Neural cell (in vitro differentiated cells): ENCODE measurements at regions not wholly inside any gene's neighbourhood (a gene's known extent, or its start where the extent isn't known, plus 50 kb on each side); places are given as distances from the start of the nearest gene placed in this dataset.
"Not testable (repeated sequence)": the region's sequence is repeated elsewhere in the genome, so short reads cannot be mapped to it uniquely, and the experiment has no call there.

Experiments used
- H2AFZ ChIP-seq: fragments of 200-600, 300-800 bp; sonication (generic), shearing (Covaris generic); 2 replicates; pipeline ENCODE4 v1.6.0; 2014; ENCODE audit warnings: low read depth, mild to moderate bottlenecking, antibody characterized with exemption, low read length, moderate library complexity
- H3F3A ChIP-seq: fragments of 200-600 bp; shearing (Covaris generic); 2 replicates; pipeline ENCODE4 v1.6.1; 2016; ENCODE audit warnings: mild to moderate bottlenecking, moderate library complexity, mixed read lengths, antibody characterized with exemption, low read length; ENCODE audit not compliant: insufficient read depth, poor library complexity, severe bottlenecking
- H3K27ac ChIP-seq: fragments of 200-600, 300-800 bp; sonication (generic), shearing (Covaris generic); 2 replicates; pipeline ENCODE4 v1.5.1; 2014; ENCODE audit warnings: mild to moderate bottlenecking, low read length, moderate library complexity
- H3K27me3 ChIP-seq: fragments of 300-800, 200-600 bp; sonication (generic), shearing (Covaris generic); 2 replicates; pipeline ENCODE4 v1.6.0; 2014; ENCODE audit warnings: mild to moderate bottlenecking, low read depth, low read length, moderate library complexity; ENCODE audit not compliant: insufficient read depth
- H3K36me3 ChIP-seq: fragments of 300-800, 200-600 bp; sonication (generic), shearing (Covaris generic); 2 replicates; pipeline ENCODE4 v1.5.1; 2014; ENCODE audit warnings: mild to moderate bottlenecking, antibody characterized with exemption, low read length, moderate library complexity; ENCODE audit not compliant: insufficient read depth
- H3K4me2 ChIP-seq: fragments of 300-800, 200-600 bp; sonication (generic), shearing (Covaris generic); 2 replicates; pipeline ENCODE4 v1.6.0; 2014; ENCODE audit warnings: mild to moderate bottlenecking, low read length
- H3K4me3 ChIP-seq: fragments of 300-800, 200-600 bp; sonication (generic), shearing (Covaris generic); 2 replicates; pipeline ENCODE4 v1.5.1; 2014; ENCODE audit warnings: mild to moderate bottlenecking, low read length, moderate library complexity
- H3K79me2 ChIP-seq: fragments of 200-600 bp; shearing (Covaris generic); replicated peaks from 2 replicates; pipeline ENCODE4 v1.6.0; 2014; ENCODE audit warnings: mild to moderate bottlenecking, low read length, moderate library complexity; ENCODE audit not compliant: insufficient read depth
- H3K9ac ChIP-seq: fragments of 300-800, 200-600 bp; sonication (generic), shearing (Covaris generic); 2 replicates; pipeline ENCODE4 v1.6.1; 2016; ENCODE audit warnings: mild to moderate bottlenecking, low read length, mixed read lengths
- H3K9me2 ChIP-seq: fragments of 200-600 bp; shearing (Covaris generic); 2 replicates; pipeline ENCODE4 v1.6.1; 2016; ENCODE audit warnings: mild to moderate bottlenecking, low read length, mixed read lengths; ENCODE audit not compliant: insufficient read depth
- H3K9me3 ChIP-seq: fragments of 200-600, 300-800 bp; sonication (generic), shearing (Covaris generic); 2 replicates; pipeline ENCODE4 v1.6.1; 2016; ENCODE audit warnings: mild to moderate bottlenecking, mixed run types, low read length, moderate library complexity, mixed read lengths
- H4K20me1 ChIP-seq: fragments of 200-600 bp; shearing (Covaris generic); 2 replicates; pipeline ENCODE4 v1.6.1; 2016; ENCODE audit warnings: mild to moderate bottlenecking, mixed run types; ENCODE audit not compliant: insufficient read depth
- EP300 ChIP-seq: fragments of 450-650 bp; conservative IDR thresholded peaks from 2 replicates; pipeline ENCODE4 v1.6.1; 2014; ENCODE audit warnings: antibody characterized with exemption, mild to moderate bottlenecking, moderate library complexity; ENCODE audit not compliant: poor library complexity, severe bottlenecking
- EZH2 ChIP-seq: fragments of 200-600, 300-800 bp; shearing (Covaris generic), sonication (generic); IDR thresholded peaks from 2 replicates; pipeline ENCODE4 v1.6.1; 2014; ENCODE audit warnings: antibody characterized with exemption, low read length, borderline replicate concordance, mild to moderate bottlenecking; ENCODE audit not compliant: insufficient read depth, poor library complexity, severe bottlenecking
- MXI1 ChIP-seq: fragments of 450-650 bp; conservative IDR thresholded peaks from 2 replicates; pipeline ENCODE4 v1.6.1; 2014; ENCODE audit warnings: antibody characterized with exemption, mild to moderate bottlenecking; ENCODE audit not compliant: poor library complexity, severe bottlenecking
- POLR2AphosphoS5 ChIP-seq: IDR thresholded peaks from 2 replicates; pipeline ENCODE4 v1.6.1; 2012
- RAD21 ChIP-seq: fragments of 450-650 bp; conservative IDR thresholded peaks from 2 replicates; pipeline ENCODE4 v1.6.1; 2014; ENCODE audit warnings: antibody characterized with exemption, mild to moderate bottlenecking, moderate library complexity
- SMC3 ChIP-seq: fragments of 450-650 bp; conservative IDR thresholded peaks from 2 replicates; pipeline ENCODE4 v1.6.1; 2014; ENCODE audit warnings: antibody characterized with exemption, mild to moderate bottlenecking, moderate library complexity; ENCODE audit not compliant: poor library complexity
- TAF1 ChIP-seq: IDR thresholded peaks from 2 replicates; pipeline ENCODE4 v1.6.1; 2012; ENCODE audit warnings: low read depth
- TF ChIP-seq, protein P1 (sequence below): fragments of 450-650 bp; IDR thresholded peaks from 2 replicates; pipeline ENCODE4 v1.5.1; 2014; ENCODE audit warnings: antibody characterized with exemption, mild to moderate bottlenecking, moderate library complexity; ENCODE audit not compliant: poor library complexity, severe bottlenecking
- TF ChIP-seq, protein P2 (sequence below): IDR thresholded peaks from 2 replicates; pipeline ENCODE4 v1.6.1; 2012; ENCODE audit warnings: borderline replicate concordance

DNA sequence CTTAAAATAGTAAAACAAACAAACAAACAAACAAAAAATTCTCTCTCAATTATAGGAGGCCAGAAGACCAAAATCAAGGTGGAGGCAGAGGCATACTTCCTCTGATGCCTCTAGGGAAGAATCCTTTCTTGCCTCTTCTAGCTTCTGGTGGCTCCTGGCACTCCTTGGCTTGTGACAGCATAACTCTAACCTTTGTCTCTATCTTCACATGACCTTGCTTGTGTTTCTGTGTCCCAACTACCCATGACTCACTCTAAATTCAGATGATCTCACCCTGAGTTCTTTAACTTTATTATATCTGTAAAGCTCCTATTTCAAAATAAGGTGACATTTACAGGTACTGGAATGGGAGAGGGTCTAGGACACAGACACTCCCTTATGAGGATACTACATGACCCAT, 88.3 kb upstream of the ANTXRL start:
- H3K4me2 ChIP-seq: no peak overlapping the region
- no peaks in the 10 kb centered on the region for H3F3A ChIP-seq
- no peaks in the 10 kb centered on the region for H3K79me2 ChIP-seq
- H3K36me3 ChIP-seq: no peaks in the 10 kb centered on the region
- H3K27me3 ChIP-seq: no peaks in the 10 kb centered on the region
- no peak overlapping the region for H2AFZ ChIP-seq
- no peak overlapping the region for H3K4me3 ChIP-seq
- TF ChIP-seq POLR2AphosphoS5: no peak
- no peak overlapping the region for H3K9ac ChIP-seq
- no peak overlapping the region for H3K27ac ChIP-seq
- no peaks in the 10 kb centered on the region for H4K20me1 ChIP-seq
- no peaks in the 10 kb centered on the region for H3K9me3 ChIP-seq
- H3K9me2 ChIP-seq: no peaks in the 10 kb centered on the region

DNA sequence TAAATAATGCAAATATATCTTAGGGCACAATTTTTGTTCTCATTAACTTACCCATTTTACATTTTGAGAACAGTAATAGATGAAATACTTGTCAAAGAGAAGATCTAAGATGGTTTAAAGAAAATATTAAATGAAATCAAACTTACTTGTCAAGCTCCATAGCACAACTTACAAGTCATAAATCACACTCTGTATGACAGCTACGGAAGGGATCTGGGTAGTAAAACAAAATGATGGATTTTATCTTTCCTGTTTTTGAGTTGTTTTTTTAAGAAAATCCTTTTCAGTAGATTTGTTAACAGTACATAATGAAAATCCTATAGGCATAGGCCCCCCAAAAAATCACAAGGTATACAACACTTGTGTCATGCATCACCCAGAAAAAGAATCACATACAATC, 84.4 kb upstream of the ANTXRL start:
- not testable (repeated sequence) for H3K9me3 ChIP-seq, H3K4me2 ChIP-seq, H3K27me3 ChIP-seq, H4K20me1 ChIP-seq, H3K9me2 ChIP-seq, H3F3A ChIP-seq, H3K36me3 ChIP-seq, H3K4me3 ChIP-seq, H2AFZ ChIP-seq, H3K79me2 ChIP-seq, H3K9ac ChIP-seq, H3K27ac ChIP-seq

DNA sequence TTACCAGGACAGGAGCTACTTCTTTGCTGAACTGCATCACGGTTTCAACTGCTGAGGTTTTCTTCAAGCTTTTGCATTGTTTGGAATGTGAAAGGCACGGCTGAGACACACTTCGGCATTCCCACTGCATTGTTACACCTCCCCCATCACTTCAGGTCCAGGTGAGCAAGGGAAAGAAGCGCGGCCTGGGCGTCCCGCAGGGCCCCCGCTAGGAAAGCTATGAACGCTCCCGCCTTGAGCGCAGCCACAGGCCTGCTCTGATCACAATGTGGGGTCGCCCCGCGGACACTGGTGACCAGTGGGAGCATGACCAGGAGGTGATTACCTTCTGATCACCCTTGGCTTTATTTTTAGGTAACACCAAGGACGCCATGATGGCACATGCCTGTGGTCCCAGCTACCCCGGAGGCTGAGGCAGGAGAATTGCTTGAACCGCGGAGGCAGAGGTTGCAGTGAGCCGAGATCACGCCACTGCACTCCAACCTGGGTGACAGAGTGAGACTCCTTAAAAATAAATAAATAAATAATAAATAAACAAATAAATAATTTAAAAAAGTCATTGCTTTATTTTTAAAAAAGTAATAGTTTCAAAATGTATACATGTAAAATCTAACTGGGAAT, 82.2 kb upstream of the ANTXRL start:
- not testable (repeated sequence) for H3F3A ChIP-seq, H3K36me3 ChIP-seq, H2AFZ ChIP-seq, H3K27ac ChIP-seq, H3K4me2 ChIP-seq, H3K9me2 ChIP-seq, H3K9ac ChIP-seq, H3K27me3 ChIP-seq, H4K20me1 ChIP-seq, H3K4me3 ChIP-seq, H3K9me3 ChIP-seq, H3K79me2 ChIP-seq

DNA sequence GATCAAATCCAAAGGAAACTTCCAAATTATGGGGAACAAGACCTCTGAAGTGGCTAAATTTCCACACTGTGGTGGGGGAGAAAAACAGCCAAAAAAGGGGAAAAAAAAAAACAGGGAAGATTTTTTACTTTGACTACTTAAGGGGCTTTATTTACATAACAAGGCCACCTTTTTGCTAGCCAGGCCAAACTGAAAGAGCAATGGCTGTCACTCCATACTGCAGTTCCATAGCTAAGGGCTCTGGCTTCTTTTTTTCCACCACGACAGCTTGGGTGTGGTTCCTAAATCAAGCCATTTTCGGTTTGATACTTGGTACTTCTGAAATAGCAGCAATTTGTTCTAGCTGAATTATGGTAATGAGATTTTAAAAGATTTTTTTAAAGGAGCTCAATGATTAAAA, 76.4 kb upstream of the ANTXRL start:
- not testable (repeated sequence) for H3K27me3 ChIP-seq, H3K9ac ChIP-seq, H3K27ac ChIP-seq, H3K36me3 ChIP-seq, H2AFZ ChIP-seq, H3K9me2 ChIP-seq, H3K9me3 ChIP-seq, H3K4me2 ChIP-seq, H3K4me3 ChIP-seq, H3F3A ChIP-seq, H4K20me1 ChIP-seq, H3K79me2 ChIP-seq

DNA sequence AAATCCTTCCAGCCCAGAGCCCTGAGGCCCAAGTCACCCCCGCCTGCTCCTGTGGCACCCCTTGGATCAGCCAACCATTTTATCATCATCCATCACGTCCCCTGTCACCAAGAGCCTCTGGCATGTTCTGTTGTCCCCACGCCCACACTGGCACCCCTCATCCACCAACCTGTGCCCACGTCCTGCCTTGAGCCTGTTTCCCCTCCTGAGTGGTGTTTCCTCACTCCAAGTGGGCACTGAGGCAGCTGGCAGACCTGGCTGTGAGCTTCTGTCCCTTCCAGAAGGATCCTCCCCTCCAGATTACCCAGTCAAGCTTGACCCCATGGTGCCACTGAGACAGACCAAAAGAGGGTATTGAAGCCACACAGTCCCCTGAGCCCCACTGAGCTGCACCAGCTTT, 71.4 kb upstream of the ANTXRL start:
- H3K79me2 ChIP-seq: no peaks in the 10 kb centered on the region
- no peak overlapping the region for H2AFZ ChIP-seq
- TF ChIP-seq RAD21 (no peak), TAF1 (no peak), SMC3 (no peak), MXI1 (no peak), EZH2 (no peak), POLR2AphosphoS5 (no peak), EP300 (no peak)
- TF ChIP-seq, protein P1, sequence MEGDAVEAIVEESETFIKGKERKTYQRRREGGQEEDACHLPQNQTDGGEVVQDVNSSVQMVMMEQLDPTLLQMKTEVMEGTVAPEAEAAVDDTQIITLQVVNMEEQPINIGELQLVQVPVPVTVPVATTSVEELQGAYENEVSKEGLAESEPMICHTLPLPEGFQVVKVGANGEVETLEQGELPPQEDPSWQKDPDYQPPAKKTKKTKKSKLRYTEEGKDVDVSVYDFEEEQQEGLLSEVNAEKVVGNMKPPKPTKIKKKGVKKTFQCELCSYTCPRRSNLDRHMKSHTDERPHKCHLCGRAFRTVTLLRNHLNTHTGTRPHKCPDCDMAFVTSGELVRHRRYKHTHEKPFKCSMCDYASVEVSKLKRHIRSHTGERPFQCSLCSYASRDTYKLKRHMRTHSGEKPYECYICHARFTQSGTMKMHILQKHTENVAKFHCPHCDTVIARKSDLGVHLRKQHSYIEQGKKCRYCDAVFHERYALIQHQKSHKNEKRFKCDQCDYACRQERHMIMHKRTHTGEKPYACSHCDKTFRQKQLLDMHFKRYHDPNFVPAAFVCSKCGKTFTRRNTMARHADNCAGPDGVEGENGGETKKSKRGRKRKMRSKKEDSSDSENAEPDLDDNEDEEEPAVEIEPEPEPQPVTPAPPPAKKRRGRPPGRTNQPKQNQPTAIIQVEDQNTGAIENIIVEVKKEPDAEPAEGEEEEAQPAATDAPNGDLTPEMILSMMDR: no peak
- TF ChIP-seq, protein P2, sequence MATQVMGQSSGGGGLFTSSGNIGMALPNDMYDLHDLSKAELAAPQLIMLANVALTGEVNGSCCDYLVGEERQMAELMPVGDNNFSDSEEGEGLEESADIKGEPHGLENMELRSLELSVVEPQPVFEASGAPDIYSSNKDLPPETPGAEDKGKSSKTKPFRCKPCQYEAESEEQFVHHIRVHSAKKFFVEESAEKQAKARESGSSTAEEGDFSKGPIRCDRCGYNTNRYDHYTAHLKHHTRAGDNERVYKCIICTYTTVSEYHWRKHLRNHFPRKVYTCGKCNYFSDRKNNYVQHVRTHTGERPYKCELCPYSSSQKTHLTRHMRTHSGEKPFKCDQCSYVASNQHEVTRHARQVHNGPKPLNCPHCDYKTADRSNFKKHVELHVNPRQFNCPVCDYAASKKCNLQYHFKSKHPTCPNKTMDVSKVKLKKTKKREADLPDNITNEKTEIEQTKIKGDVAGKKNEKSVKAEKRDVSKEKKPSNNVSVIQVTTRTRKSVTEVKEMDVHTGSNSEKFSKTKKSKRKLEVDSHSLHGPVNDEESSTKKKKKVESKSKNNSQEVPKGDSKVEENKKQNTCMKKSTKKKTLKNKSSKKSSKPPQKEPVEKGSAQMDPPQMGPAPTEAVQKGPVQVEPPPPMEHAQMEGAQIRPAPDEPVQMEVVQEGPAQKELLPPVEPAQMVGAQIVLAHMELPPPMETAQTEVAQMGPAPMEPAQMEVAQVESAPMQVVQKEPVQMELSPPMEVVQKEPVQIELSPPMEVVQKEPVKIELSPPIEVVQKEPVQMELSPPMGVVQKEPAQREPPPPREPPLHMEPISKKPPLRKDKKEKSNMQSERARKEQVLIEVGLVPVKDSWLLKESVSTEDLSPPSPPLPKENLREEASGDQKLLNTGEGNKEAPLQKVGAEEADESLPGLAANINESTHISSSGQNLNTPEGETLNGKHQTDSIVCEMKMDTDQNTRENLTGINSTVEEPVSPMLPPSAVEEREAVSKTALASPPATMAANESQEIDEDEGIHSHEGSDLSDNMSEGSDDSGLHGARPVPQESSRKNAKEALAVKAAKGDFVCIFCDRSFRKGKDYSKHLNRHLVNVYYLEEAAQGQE: no peak
- no peaks in the 10 kb centered on the region for H4K20me1 ChIP-seq
- no peak overlapping the region for H3K9ac ChIP-seq
- no peak overlapping the region for H3K4me3 ChIP-seq
- H3F3A ChIP-seq: no peaks in the 10 kb centered on the region
- no peaks in the 10 kb centered on the region for H3K9me2 ChIP-seq
- H3K36me3 ChIP-seq: no peaks in the 10 kb centered on the region
- H3K27ac ChIP-seq: no peak overlapping the region
- no peaks in the 10 kb centered on the region for H3K27me3 ChIP-seq
- H3K4me2 ChIP-seq: no peak overlapping the region
- H3K9me3 ChIP-seq: no peaks in the 10 kb centered on the region
